HCT116 (cell line): ENCODE measurements at regions not wholly inside any gene's neighbourhood (a gene's known extent, or its start where the extent isn't known, plus 50 kb on each side); places are given as distances from the start of the nearest gene placed in this dataset.
"Not testable (repeated sequence)": the region's sequence is repeated elsewhere in the genome, so short reads cannot be mapped to it uniquely, and the experiment has no call there.

Source experiments
- ATAC-seq: fragments of 200-7000 bp; cut with Tn5 transposase; 2 replicates; pipeline ENCODE4 v1.9.1; 2020; ENCODE audit warnings: mild to moderate bottlenecking, moderate library complexity
- BruUV-seq: library from RNA; stranded (reverse); fragments of 400-500 nt; replicated peaks from 2 replicates; lab custom pipeline; 2021; lab: Mats Ljungman, UMichigan
- CTCF ChIA-PET: fragments of 300-600 bp; sonication (Branson Sonifier 250); formaldehyde crosslinking; loops from one replicate; lab custom pipeline; 2021; ENCODE audit warnings: antibody characterized with exemption; lab: Charles Lee
- POLR2A ChIA-PET: fragments of 300-600, 350-600 bp; sonication (Branson Sonifier 250); formaldehyde crosslinking; loops from one replicate; lab custom pipeline; 2021; ENCODE audit warnings: antibody characterized with exemption; lab: Charles Lee
- RAD21 ChIA-PET, 2 experiments: fragments of 300-600 bp; sonication (Branson Sonifier 250); formaldehyde crosslinking; loops; one replicate each; lab custom pipeline; 2023; ENCODE audit warnings: low total read pairs in 2 of 2; ENCODE audit not compliant: uncharacterized antibody in 2 of 2, unreplicated experiment in 2 of 2, low non-redundant PET in 1 of 2; lab: Charles Lee
- DNase-seq: peaks from one replicate; pipeline ENCODE4 v3.0.0-alpha.2; 2010; ENCODE audit warnings: low read depth, low spot score
- H2AFZ ChIP-seq: fragments of 200-600 bp; shearing (Covaris generic), sonication (generic); 2 replicates; pipeline ENCODE4 v1.6.1; 2017; ENCODE audit warnings: low read depth, mixed run types, mixed read lengths, antibody characterized with exemption, low read length; ENCODE audit not compliant: poor library complexity, severe bottlenecking
- H3K27ac ChIP-seq: 2 replicates; pipeline ENCODE4 v1.5.1; 2012; ENCODE audit warnings: low read depth, low read length
- H3K27me3 ChIP-seq: fragments of 200-600 bp; sonication (generic); 2 replicates; pipeline ENCODE4 v1.6.1; 2016; ENCODE audit warnings: mixed run types, low read length, mixed read lengths; ENCODE audit not compliant: insufficient read depth
- H3K36me3 ChIP-seq, 2 experiments: fragments of 200-500 bp in 1 of 2; fragments of 200-600 bp in 1 of 2; sonication (Bioruptor generic) in 1 of 2; sonication (generic) in 1 of 2; 2 replicates each; pipeline versions ENCODE4 v1.5.1 to v1.6.1; 2014 to 2016; ENCODE audit warnings: low read length in 2 of 2, inconsistent platforms in 1 of 2, mixed read lengths in 1 of 2, mixed run types in 1 of 2; ENCODE audit not compliant: insufficient read depth in 2 of 2, control insufficient read depth in 1 of 2
- H3K4me1 ChIP-seq, 2 experiments: fragments of 200-600 bp in 1 of 2; sonication (generic) in 1 of 2; 2 replicates each; pipeline versions ENCODE4 v1.5.1 to v1.6.1; 2012 to 2017; ENCODE audit warnings: low read length in 2 of 2, inconsistent platforms in 1 of 2, mild to moderate bottlenecking in 1 of 2, mixed read lengths in 1 of 2, mixed run types in 1 of 2, moderate library complexity in 1 of 2; ENCODE audit not compliant: insufficient read depth in 2 of 2, control insufficient read depth in 1 of 2
- H3K4me2 ChIP-seq: fragments of 200-600 bp; sonication (generic); 2 replicates; pipeline ENCODE4 v1.6.1; 2017; ENCODE audit warnings: mixed run types, low read length, mixed read lengths
- H3K4me3 ChIP-seq, 2 experiments: fragments of 200-600 bp in 1 of 2; sonication (generic) in 1 of 2; replicated peaks in 1 of 2; 2 replicates each; pipeline ENCODE4 v1.5.1; 2011 to 2016; ENCODE audit warnings: low read length in 2 of 2, control low read depth in 1 of 2, low read depth in 1 of 2, mild to moderate bottlenecking in 1 of 2, mixed read lengths in 1 of 2, mixed run types in 1 of 2
- H3K79me2 ChIP-seq: fragments of 200-600 bp; sonication (generic); 2 replicates; pipeline ENCODE4 v1.6.1; 2017; ENCODE audit warnings: mild to moderate bottlenecking, mixed run types, low read length, moderate library complexity, mixed read lengths; ENCODE audit not compliant: insufficient read depth
- H3K9ac ChIP-seq: fragments of 200-600 bp; sonication (generic); 2 replicates; pipeline ENCODE4 v1.6.1; 2016; ENCODE audit warnings: low read length, mixed read lengths
- H3K9me2 ChIP-seq: fragments of 200-600 bp; sonication (generic), shearing (Covaris generic); 2 replicates; pipeline ENCODE4 v1.6.1; 2017; ENCODE audit warnings: mixed run types, mild to moderate bottlenecking, moderate library complexity; ENCODE audit not compliant: insufficient read depth
- H3K9me3 ChIP-seq, 2 experiments: fragments of 200-500 bp in 1 of 2; fragments of 200-600 bp in 1 of 2; sonication (Bioruptor generic) in 1 of 2; sonication (generic) in 1 of 2; 2 replicates each; pipeline ENCODE4 v1.6.1; 2014 to 2017; ENCODE audit warnings: low read length in 2 of 2, mixed read lengths in 2 of 2, inconsistent platforms in 1 of 2, low read depth in 1 of 2, mild to moderate bottlenecking in 1 of 2, mixed run types in 1 of 2, moderate library complexity in 1 of 2; ENCODE audit not compliant: control insufficient read depth in 1 of 2, insufficient read depth in 1 of 2
- H4K20me1 ChIP-seq: fragments of 200-600 bp; sonication (generic), shearing (Covaris generic); 2 replicates; pipeline ENCODE4 v1.6.1; 2017; ENCODE audit warnings: mixed run types, mild to moderate bottlenecking, moderate library complexity; ENCODE audit not compliant: insufficient read depth
- CEBPB ChIP-seq: IDR thresholded peaks from 2 replicates; pipeline ENCODE4 v1.6.1; 2012; ENCODE audit warnings: low read depth
- EGR1 ChIP-seq: IDR thresholded peaks from 2 replicates; pipeline ENCODE4 v1.6.1; 2012; ENCODE audit warnings: low read depth
- intact Hi-C: fragments of 100-400 bp; cut with micrococcal nuclease; formaldehyde crosslinking; loops from 2 replicates; pipeline ENCODE4 v1.10.0; 2022
- TF ChIP-seq, protein P1 (sequence below): IDR thresholded peaks from 2 replicates; pipeline ENCODE4 v1.6.1; 2012

DNA sequence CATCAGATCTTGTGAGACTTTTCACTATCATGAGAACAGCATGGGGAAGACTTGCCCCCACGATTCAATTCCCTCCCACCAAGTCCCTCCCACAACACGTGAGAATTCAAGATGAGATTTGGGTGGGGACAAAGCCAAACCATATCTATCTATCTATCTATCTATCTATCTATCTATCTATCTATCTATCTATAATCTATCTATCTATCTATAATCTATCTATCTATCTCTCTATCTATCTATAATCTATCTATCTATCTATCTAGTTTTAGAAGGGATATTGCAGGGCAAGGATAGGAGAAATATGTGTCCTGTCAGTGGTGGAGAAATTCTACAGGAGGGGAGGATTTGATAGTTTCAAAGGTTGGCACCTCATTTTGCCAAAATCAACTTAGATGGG, 279.8 kb upstream of the PROK2 start:
- H4K20me1 ChIP-seq, ATAC-seq, H3K4me3 ChIP-seq, H3K4me1 ChIP-seq, H2AFZ ChIP-seq, H3K9me3 ChIP-seq, H3K36me3 ChIP-seq, H3K4me2 ChIP-seq, POLR2A ChIA-PET, intact Hi-C loops, BruUV-seq, H3K27me3 ChIP-seq, CTCF ChIA-PET, H3K9me2 ChIP-seq, H3K27ac ChIP-seq, H3K9ac ChIP-seq, DNase-seq, H3K79me2 ChIP-seq: not testable (repeated sequence)
- RAD21 ChIA-PET = interaction anchor here in 1 of 2 experiments (0.6 kb wide), 1 partner anchor 189 kb away, joined by 3 read pairs; no protein-coding TSS in a partner anchor

DNA sequence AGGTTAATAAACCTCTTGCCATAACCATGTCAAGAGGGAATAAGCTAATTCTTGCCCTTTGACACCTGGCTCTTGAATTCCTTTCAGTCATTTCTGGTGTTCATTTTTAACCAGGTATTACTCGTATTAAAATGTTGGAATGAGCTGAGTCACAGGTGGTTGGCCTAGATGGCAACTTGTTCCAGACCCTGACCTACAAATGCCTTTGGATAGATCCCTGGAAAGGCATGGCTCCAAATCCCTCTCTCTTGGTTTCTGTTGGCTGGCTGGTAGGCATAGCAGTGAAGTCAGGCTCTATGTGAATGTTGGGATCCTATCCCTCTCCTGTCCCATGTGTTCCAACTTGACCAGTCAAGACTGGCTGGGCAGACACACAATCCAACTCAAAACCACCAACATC, 277.1 kb upstream of the PROK2 start:
- TF ChIP-seq CEBPB (no peak), EGR1 (no peak)
- TF ChIP-seq, protein P1, sequence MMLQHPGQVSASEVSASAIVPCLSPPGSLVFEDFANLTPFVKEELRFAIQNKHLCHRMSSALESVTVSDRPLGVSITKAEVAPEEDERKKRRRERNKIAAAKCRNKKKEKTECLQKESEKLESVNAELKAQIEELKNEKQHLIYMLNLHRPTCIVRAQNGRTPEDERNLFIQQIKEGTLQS = no peak
- Histone ChIP-seq H3K27ac (no peak overlapping the region), H3K4me1 (no peaks in the 10 kb centered on the region), H3K9ac (no peak overlapping the region), H3K79me2 (no peaks in the 10 kb centered on the region), H3K4me2 (no peak overlapping the region), H3K27me3 (peaks cover 4% of the 10 kb centered on the region; the same call in 1 of the 2 replicates), H4K20me1 (no peaks in the 10 kb centered on the region), H2AFZ (no peak overlapping the region), H3K36me3 (no peaks in the 10 kb centered on the region), H3K9me2 (no peaks in the 10 kb centered on the region), H3K4me3 (no peak overlapping the region), H3K9me3 (no peaks in the 10 kb centered on the region)
- DNase-seq (no peak), ATAC-seq (no peak)
- ChIA-PET POLR2A (no interaction called here), CTCF (no interaction called here), RAD21 (no interaction called here)
- BruUV-seq = no TSS peak
- intact Hi-C loops = no loop called here
